Erythroblast (primary cell): ENCODE measurements at regions not wholly inside any gene's neighbourhood (a gene's known extent, or its start where the extent isn't known, plus 50 kb on each side); places are given as distances from the start of the nearest gene placed in this dataset.

Experiments
- DNase-seq, 2 experiments: peaks; one replicate each; lab custom pipeline; 2025; lab: John Stamatoyannopoulos, UW
- GATA1 ChIP-seq: IDR thresholded peaks from 2 replicates; pipeline ENCODE4 v1.6.1; 2011; ENCODE audit warnings: low read depth, mild to moderate bottlenecking, control low read depth, low read length, moderate library complexity
- POLR2A ChIP-seq: IDR thresholded peaks from 2 replicates; pipeline ENCODE4 v1.6.1; 2011; ENCODE audit warnings: mild to moderate bottlenecking, low read length

GRCh38 chr2:67721516-67721915 lies 324.4 kb downstream of the ETAA1 start:
- no peak for DNase-seq
- TF ChIP-seq POLR2A (no peak), GATA1 (no peak)

DNA sequence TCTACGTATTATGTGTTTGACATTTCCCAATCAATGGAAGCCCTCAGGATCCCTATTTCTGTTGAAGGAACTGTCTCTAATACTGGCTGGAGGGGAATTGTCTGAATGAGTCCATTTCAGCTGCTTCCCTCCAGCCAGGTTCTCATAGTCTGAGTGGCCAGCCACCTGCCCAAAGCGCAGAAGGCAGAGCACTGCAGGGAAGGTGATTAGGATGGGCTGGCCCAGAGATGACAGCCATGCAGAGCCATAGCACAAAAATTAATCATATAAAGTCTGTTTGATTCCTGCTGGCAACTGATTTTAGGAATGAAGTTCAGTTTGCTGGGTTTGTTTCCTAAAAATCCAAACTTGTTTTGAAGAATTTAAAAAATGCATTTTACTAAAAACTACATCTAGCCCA lies 327.1 kb downstream of the ETAA1 start:
- DNase-seq, result no peak
- TF ChIP-seq POLR2A (no peak), GATA1 (no peak)

DNA sequence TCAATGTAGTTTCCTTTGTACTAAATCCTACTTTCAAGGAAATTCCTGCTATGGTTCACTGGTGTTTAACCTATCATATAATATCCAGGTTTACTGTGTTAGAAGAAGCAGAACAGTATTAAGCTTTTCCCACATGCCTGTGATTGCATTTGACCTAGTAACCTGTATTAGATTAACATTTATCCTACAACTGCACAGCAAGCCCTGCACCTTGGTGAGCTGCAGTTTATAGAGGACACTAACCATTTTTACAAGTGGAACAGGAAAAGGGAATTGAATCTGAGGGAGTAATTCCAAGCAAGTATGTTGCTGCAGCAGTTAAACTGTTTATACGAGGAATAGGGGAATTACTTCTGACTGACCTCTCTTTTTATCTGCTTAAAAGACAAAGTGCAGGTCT lies 328.6 kb downstream of the ETAA1 start:
- no peak for DNase-seq
- TF ChIP-seq GATA1 (no peak), POLR2A (no peak)

- no peak for DNase-seq
These were observed 329.3 kb downstream of the ETAA1 start for GRCh38 chr2:67726416-67726815.

DNA sequence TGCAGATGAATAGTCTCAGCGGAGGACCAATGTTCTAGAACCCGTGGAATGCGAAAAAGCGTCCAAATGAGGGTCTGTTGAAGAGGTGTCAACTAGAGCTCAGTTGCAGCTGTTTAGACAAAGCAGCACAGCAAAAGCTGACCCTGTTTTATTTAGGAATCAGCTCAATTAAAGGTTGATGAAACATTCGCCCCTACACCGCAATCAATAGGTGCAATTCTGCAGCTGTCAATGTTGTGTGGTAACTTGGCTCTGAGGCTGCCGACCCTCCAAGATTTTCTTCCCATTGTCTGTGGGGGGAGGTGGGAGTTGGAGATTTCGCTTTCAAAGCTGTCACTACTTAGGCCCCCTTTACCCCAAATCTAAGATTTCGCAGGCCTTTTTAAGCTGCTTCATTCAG lies 330.0 kb downstream of the ETAA1 start:
- TF ChIP-seq GATA1 (no peak), POLR2A (no peak)
- no peak for DNase-seq

More at GRCh38 chr2:67726416-67726815, 329.3 kb downstream of the ETAA1 start:
- TF ChIP-seq POLR2A (no peak), GATA1 (no peak)

- no peak for TF ChIP-seq POLR2A
- no peak for TF ChIP-seq GATA1
- no peak for DNase-seq
These were observed 330.5 kb downstream of the ETAA1 start for GRCh38 chr2:67727623-67728022.

DNA sequence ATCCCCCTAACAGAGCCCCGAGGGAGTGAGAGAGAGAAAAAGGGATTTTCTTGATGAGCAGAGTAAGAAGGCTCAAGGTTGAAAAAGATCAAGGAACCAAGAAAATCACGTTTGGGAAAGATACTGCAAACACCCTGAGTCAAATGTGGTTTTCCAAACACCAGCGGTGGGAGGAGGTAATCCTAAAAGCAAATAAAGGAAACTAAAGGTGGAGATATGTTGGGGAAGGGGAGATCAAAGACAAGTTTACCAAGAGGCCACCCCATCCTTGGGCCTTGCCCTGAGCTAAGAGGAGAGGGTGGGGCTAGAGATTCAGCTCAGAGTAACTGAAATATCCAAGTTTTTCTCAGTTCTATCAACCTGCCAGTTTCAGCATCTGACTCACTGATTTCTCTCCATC lies 332.3 kb downstream of the ETAA1 start:
- DNase-seq, result no peak
- TF ChIP-seq POLR2A, result no peak
- no peak for TF ChIP-seq GATA1

GRCh38 chr2:67733517-67733916 lies 329.3 kb downstream of the C1D start:
- no peak for DNase-seq
- TF ChIP-seq GATA1, result no peak

- DNase-seq, result no peak
These were observed 310.6 kb downstream of the C1D start for GRCh38 chr2:67752199-67752598.

DNA sequence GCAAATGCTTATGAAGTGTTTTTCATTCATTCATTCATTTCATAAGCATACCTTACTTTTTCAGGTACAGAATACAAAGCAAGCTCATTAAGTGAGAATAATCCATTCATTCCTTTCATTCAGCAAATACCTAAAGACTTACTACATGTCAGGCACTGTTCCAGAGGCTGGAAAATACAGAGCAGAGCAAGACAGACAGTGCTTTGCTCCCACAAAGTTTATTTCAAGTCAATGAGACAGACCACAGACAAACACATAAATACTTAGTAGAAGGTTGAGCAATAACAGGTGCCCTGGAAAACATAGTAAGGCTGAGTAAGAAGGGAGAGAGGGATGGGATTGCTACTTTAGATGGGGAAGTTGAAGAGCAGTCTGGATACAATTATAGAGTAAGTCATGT lies 309.8 kb downstream of the C1D start:
- no peak for TF ChIP-seq POLR2A
- TF ChIP-seq GATA1, result no peak
- DNase-seq, result no peak

More at GRCh38 chr2:67752199-67752598, 310.6 kb downstream of the C1D start:
- no peak for TF ChIP-seq POLR2A

- no peak for DNase-seq
- TF ChIP-seq POLR2A, result no peak
- no peak for TF ChIP-seq GATA1
These were observed 307.5 kb downstream of the C1D start for GRCh38 chr2:67755156-67755882.

DNA sequence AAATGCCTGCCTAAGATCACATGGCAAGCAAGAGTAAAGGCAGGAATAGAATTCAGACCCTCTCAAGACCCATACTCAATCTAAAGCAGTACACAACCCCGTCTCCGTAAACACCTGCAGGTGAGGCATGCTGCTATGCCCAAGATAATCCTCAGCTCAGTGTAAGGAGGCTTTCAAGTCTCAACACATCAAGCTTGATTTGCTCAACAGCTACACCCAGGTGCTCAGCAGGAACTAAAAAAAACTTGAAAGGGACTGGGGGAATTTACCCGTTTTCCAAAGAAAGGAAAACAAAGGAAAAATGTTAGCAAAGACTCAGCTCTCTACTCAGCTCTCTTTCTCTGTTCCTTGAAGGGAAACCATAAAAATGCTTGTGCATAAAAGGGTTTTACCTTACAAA lies 301.8 kb downstream of the C1D start:
- DNase-seq, result no peak
- no peak for TF ChIP-seq POLR2A

- no peak for TF ChIP-seq POLR2A
- no peak for TF ChIP-seq GATA1
- no peak for DNase-seq
These were observed 291.4 kb downstream of the C1D start for GRCh38 chr2:67771380-67771779.

GRCh38 chr2:67772216-67773170 lies 290.3 kb downstream of the C1D start:
- DNase-seq, result no peak

DNA sequence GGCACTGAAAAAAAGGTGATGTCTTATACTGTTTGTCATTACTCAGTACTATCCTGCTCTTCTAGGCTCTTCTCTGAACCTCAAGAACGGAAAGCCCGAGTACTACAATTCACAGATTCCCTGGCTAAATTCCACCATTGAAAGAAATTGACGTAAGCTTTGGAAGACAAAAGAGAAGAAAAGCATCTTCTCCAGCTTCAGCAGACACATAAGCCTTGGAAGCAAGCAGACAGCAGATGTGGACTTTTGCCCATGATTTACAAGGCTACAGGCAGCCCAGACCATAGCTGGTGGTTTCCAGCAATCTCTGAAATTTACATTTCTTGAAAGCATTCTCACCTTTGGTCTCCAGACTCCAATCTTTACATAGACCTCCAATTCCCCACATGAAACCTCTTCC lies 289.0 kb downstream of the C1D start:
- DNase-seq, result no peak
- TF ChIP-seq POLR2A (no peak), GATA1 (no peak)

More at GRCh38 chr2:67772216-67773170, 290.3 kb downstream of the C1D start:
- TF ChIP-seq POLR2A, result no peak
